ENCODE measurements at regions not wholly inside any gene's neighbourhood (a gene's known extent, or its start where the extent isn't known, plus 50 kb on each side); places are given as distances from the start of the nearest gene placed in this dataset.

GRCh38 chr3:107911337-107912000 is 179.4 kb downstream of the CD47 start:
- no peak overlapping the region for H3T11ph ChIP-seq (ENCODE audit: low read length)
- H3K4me2 ChIP-seq (ENCODE audit: insufficient read depth, insufficient read length, low read length) = no peak overlapping the region
- H2BK5ac ChIP-seq (ENCODE audit: insufficient read length, low read length) = no peak overlapping the region
- no peak overlapping the region for H2AFZ ChIP-seq (ENCODE audit: low read length)
- H4K8ac ChIP-seq (replicated peaks; ENCODE audit: insufficient read length, low read depth, low read length) = no peak overlapping the region
- no peaks in the 10 kb centered on the region for H3K23me2 ChIP-seq (ENCODE audit: insufficient read length, low read depth, low read length, poor library complexity, severe bottlenecking)
- no peak overlapping the region for H2BK20ac ChIP-seq (ENCODE audit: low read depth, low read length, poor library complexity, severe bottlenecking)
- H3K27ac Mint-ChIP-seq = no peak overlapping the region
- no peak overlapping the region for H3K4me3 Mint-ChIP-seq
- H3K4me1 Mint-ChIP-seq = peaks cover 3 to 5% of the 10 kb centered on the region in 2 experiments; a peak in 2 of 4 replicates
- H3K36me3 Mint-ChIP-seq (ENCODE audit: insufficient read depth in 1 of 3, low read depth in 3 of 3) = no peaks in the 10 kb centered on the region; a peak in 1 of 7 replicates
- H3K9me3 Mint-ChIP-seq = peaks cover 1 to 4% of the 10 kb centered on the region in 2 experiments; a peak in 4 of 5 replicates
- H3K18ac ChIP-seq (ENCODE audit: insufficient read length, low read depth, low read length) = no peak overlapping the region
- H3K23ac ChIP-seq (ENCODE audit: insufficient read length, low read depth, low read length) = no peak overlapping the region
- no peak overlapping the region for H3K4ac ChIP-seq (ENCODE audit: low read depth, low read length)
- no peaks in the 10 kb centered on the region for H3K4me1 ChIP-seq (ENCODE audit: insufficient read depth, low read length)
- H3K9ac ChIP-seq (ENCODE audit: extremely low read depth, insufficient read length, low read length) = no peak overlapping the region
- H3K79me1 ChIP-seq (ENCODE audit: insufficient read depth, low read depth, low read length, poor library complexity, severe bottlenecking) = no peaks in the 10 kb centered on the region
- no peak overlapping the region for H2AK5ac ChIP-seq (ENCODE audit: insufficient read length, low read length)
- WGBS (ENCODE audit: extremely low coverage, insufficient read length, low lambda C conversion rate) = no CpG with 5 or more reads among the region's 3 CpGs
- DNase-seq = no peak
- no peaks in the 10 kb centered on the region for H3K79me2 ChIP-seq (ENCODE audit: insufficient read depth, low read length)
- no peak overlapping the region for H2BK15ac ChIP-seq (ENCODE audit: low read depth, low read length)
- no peak overlapping the region for H3K27ac ChIP-seq (ENCODE audit: insufficient read length, low read depth, low read length)
- H2BK12ac ChIP-seq (ENCODE audit: insufficient read length, low read depth, low read length) = no peak overlapping the region
- H4K5ac ChIP-seq (ENCODE audit: insufficient read length, low read depth, low read length) = no peak overlapping the region
- H3K27me3 Mint-ChIP-seq (ENCODE audit: low read depth) = no peaks in the 10 kb centered on the region
- H4K20me1 ChIP-seq (ENCODE audit: control insufficient read depth, insufficient read depth, insufficient read length) = no peaks in the 10 kb centered on the region
- H3K56ac ChIP-seq (ENCODE audit: insufficient read length, low read depth, low read length) = no peak overlapping the region
- no peaks in the 10 kb centered on the region for H3K27me3 ChIP-seq (ENCODE audit: insufficient read depth, low read length)
- no peaks in the 10 kb centered on the region for H3K9me3 ChIP-seq (ENCODE audit: control insufficient read depth, low read depth, low read length)
- TF ChIP-seq, protein P1, sequence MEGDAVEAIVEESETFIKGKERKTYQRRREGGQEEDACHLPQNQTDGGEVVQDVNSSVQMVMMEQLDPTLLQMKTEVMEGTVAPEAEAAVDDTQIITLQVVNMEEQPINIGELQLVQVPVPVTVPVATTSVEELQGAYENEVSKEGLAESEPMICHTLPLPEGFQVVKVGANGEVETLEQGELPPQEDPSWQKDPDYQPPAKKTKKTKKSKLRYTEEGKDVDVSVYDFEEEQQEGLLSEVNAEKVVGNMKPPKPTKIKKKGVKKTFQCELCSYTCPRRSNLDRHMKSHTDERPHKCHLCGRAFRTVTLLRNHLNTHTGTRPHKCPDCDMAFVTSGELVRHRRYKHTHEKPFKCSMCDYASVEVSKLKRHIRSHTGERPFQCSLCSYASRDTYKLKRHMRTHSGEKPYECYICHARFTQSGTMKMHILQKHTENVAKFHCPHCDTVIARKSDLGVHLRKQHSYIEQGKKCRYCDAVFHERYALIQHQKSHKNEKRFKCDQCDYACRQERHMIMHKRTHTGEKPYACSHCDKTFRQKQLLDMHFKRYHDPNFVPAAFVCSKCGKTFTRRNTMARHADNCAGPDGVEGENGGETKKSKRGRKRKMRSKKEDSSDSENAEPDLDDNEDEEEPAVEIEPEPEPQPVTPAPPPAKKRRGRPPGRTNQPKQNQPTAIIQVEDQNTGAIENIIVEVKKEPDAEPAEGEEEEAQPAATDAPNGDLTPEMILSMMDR (conservative IDR thresholded peaks at IDR 0.05) = no peak
- no peak overlapping the region for H4K91ac ChIP-seq (ENCODE audit: insufficient read length, low read depth, low read length)
- no peak overlapping the region for H3K14ac ChIP-seq (ENCODE audit: insufficient read depth, low read length)
- H2BK120ac ChIP-seq (ENCODE audit: low read depth, low read length, poor library complexity, severe bottlenecking) = no peak overlapping the region

Measured in H9 (cell line).